CD4-positive, alpha-beta T cell treated with Interleukin-17A for 1 hour (primary cell): ENCODE measurements at regions not wholly inside any gene's neighbourhood (a gene's known extent, or its start where the extent isn't known, plus 50 kb on each side); places are given as distances from the start of the nearest gene placed in this dataset.
"Not testable (repeated sequence)": the region's sequence is repeated elsewhere in the genome, so short reads cannot be mapped to it uniquely, and the experiment has no call there.

Source experiments
- DNase-seq: peaks from one replicate; pipeline ENCODE4 v3.0.0-alpha.2; 2020

DNA sequence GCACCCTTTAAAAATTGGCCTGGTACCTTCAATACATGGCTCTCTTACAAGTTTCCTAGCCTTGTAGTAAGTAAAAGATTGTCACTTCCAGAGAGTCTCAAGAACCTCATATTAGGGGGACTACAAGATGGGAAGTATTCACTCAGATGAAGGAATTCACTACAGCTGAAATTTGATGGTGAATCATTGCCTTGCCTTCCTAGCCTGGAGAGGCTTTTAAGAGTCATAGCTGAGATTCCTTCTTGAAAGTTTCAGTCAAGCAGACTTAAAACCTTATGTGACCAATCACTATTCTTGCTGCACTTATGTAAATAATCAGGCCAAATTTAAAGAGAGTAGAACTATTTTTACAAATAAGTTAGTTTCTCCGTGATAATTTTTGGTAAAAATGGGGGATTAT lies 451.6 kb downstream of the TRHDE start:
- no peak for DNase-seq

- no peak for DNase-seq
Measured at GRCh38 chr12:72729451-72730010, 457.4 kb downstream of the TRHDE start.

DNA sequence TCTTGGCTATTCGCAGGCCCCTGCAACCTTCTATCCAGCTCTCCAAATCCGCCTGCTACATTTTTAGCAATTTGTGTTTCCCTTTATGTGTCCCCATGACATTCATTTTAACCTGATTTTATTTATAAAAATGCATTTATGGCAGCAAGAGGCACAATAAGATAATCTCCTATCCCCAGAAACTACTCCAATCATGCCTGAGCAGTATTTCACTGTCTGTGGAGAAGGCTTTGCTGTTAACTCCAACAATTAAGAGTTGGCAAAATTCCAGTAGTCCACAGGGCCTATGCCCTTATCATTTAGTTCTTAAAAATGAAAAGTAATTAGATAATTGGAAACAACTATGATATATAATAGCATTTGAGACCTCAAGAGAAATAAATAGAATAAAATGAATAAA lies 462.4 kb downstream of the TRHDE start:
- no peak for DNase-seq

DNA sequence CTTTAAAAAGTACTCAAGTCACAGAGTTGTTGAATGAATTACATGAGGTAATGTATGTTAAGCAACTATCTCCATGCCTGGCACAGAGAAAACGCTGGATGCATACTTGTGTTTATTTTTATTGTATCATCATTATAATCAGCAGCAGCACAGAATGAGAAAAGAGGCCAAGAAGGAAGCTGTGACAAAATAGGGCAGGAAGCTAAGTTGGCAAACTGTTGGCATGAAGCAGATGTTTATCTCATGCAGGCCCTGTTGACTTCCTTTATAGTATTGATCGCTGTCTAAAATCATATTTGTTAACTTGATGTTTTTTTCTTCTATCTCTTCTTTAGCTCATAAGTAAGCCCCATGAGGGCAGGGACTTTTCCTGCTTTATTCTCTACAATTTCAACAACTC lies 466.6 kb downstream of the TRHDE start:
- DNase-seq: no peak

DNA sequence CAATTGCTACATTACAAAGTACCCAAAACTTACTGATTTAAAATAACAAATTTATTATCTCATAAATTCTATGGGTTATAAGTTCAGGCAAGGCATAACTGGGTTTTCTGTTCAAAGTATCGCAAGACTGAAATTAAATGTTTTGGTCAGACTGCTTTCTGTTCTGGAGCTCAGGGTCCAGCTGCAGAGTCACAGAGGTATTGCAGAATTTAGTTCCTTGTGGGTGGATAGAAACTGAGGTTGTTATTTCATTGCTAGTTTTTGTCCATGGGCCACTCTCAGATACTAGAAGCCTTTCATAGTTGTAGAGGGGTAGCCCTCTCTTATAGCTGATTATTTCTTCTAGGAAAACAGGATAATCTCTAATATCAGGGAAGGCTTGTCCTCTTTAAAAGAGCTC lies 467.9 kb downstream of the TRHDE start:
- DNase-seq: no peak

- no peak for DNase-seq
Measured at GRCh38 chr12:72742568-72742967, 470.4 kb downstream of the TRHDE start.

GRCh38 chr12:72746048-72746447 lies 473.9 kb downstream of the TRHDE start:
- no peak for DNase-seq

- DNase-seq: no peak
Measured at GRCh38 chr12:72747111-72747849, 475.1 kb downstream of the TRHDE start.

DNA sequence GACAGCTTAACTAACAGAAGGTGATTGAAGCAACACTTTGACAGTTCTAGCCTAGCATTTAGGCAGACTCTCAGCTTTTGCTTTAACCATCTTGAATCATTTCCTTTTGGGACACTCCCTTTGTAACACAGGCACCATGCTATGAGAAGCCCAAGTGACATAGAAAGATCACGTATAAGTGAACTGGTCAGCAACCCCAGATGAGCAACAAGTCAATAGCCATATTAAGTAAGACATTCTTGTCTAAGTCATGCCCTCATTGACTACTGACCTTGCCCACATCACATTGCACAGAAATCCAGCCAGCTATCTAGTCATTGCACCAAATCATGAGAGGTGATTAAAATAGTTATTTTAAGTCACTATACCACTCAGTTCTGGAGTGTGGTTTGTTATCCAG lies 476.8 kb downstream of the TRHDE start:
- no peak for DNase-seq

DNA sequence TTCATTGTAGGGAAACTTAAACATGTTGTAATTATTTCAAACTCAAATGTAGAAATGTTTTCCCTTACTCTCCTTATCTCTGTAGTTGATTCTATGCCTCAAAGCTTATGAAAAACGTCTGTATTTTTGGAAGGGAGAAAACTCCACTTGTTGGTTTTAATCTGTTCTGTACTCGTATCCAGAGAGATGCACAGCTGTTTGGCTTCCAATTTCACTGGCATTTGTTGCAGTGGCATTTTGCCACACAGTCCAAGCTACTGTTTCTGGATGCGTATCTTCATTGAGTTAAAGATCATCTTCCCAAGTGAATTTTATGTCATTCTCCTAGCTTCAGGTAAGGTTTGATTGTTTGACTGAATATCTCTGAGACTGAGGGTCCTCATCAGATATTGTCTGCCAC lies 481.4 kb downstream of the TRHDE start:
- DNase-seq: no peak

- not testable (repeated sequence) for DNase-seq
Measured at GRCh38 chr12:72754026-72754425, 481.9 kb downstream of the TRHDE start.

GRCh38 chr12:72766517-72766916 lies 494.3 kb downstream of the TRHDE start:
- no peak for DNase-seq

- no peak for DNase-seq
Measured at GRCh38 chr12:72774023-72774422, 501.9 kb downstream of the TRHDE start.

DNA sequence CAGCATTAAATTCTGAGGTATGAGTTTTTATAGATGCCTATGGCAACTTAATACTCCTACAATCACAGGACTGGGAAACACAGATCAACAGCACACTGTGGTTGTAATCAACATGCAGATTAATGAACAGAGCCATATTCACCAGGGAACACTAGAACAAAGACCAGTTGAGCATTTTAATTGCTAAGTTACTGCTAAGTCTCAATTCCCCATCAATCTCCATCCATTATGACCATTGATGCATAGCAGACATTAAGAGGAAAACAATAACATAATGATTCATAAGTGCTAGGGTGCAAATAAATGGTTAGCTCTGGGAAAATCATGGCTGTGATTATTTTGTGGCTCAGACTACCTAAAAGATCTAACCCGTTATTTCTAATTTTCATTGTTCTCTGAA lies 505.6 kb downstream of the TRHDE start:
- no peak for DNase-seq

- DNase-seq: no peak
Measured at GRCh38 chr12:72790273-72790672, 518.1 kb downstream of the TRHDE start.

DNA sequence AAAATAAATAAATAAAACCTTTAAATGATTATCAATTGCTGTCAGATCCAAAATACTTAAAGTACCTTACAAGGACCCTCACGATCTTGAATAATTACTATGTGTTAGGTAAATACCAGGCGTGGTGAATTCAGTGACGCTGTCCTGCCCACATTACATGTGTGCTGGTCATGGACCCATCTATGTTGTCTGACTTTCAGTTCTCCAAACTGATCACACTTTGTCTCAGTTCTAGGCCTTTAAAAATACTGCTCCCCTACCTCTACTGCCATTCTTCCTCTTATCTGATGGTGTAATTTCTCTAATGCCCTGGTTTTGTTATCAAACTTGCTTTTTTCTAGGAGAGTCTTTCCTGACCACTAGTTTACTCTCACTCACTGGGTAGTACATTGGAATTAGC lies 520.7 kb downstream of the TRHDE start:
- no peak for DNase-seq

GRCh38 chr12:72793796-72794195 lies 521.6 kb downstream of the TRHDE start:
- DNase-seq: no peak

DNA sequence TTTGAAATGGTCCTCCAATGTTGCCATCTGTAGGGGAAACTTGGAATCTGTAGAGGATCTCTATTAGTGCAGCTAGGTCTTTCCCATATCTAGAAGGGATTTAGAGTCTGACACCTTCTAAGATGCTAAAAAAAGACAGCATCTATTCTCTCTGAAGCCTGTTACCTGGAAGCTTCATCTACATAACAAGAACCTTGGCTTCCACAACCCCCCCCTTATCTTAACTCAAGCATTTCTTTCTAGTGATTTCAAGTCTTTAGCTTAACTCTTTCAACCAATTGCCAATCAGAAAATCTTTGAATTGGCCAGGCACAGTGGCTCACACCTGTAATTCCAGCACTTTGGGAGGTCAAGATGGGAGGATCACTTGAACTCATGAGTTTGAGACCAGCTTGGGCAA lies 543.3 kb downstream of the TRHDE start:
- no peak for DNase-seq

DNA sequence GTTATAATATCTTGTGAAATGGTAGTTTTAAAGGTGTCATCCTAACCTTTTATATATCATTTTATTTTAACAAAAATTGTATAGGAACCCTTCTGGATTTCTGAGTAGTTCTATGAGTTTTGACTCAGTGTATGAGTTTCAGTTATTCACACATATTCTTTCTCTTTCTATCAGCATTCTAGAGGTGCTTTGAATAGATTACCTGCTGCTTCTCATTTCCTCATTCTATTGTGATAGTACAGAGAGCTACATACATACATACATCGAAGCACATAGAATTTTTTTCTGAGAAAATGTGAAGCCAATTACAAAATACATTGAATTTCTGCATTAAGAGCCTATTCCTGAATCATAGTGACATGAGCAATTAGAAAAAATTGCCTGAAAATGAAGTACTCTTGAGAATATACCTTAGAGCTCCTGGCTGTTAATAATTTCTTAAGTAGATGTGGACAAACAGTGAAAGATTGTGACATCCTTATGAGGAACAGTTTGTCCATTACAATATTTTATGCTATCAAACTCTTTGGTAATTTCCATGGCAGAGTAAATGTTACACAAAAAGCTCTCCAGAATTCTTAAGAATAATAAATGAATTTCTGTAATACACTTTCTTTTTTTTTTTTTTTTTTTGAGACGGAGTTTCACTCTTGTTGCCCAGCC lies 556.6 kb downstream of the TRHDE start:
- DNase-seq: no peak

GRCh38 chr12:72829838-72830237 lies 557.7 kb downstream of the TRHDE start:
- no peak for DNase-seq

DNA sequence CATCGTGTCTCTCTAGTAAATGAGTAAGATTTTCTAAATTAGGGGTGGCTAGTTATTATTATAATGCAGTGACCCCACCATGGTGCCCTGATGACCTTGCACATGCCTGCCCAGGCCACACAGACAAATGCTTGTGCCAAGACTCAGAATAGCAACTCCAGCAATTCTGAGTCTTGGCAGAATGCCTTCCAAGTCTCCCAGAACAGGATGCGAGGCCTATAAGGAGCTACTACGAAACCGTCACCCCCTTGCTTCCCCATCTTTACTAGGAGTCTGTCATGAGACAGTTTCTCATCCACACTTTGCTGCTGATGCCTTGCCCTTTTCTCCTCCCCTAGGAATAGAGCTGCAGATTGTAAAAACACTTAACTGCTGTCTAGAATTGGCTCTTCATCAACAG lies 559.9 kb downstream of the TRHDE start:
- DNase-seq: no peak

DNA sequence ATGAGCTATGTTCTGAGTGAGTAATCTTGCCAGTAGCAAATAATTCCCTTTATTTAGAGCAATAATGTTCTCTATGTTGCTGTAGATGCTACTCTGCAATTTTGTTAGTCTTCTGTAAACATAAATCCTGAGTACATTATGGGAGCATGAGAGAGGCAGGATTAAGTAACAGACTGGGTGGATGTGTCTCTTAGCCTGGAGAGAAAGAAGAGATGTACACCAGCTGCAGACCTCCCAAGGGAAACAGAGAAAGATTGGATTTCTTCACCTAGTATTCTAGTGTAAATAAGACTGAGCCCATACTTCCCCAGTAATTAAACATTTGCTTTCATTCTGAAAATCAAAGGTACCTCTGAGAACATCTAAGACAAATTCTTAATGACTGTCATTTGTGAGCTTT lies 564.0 kb downstream of the TRHDE start:
- no peak for DNase-seq

GRCh38 chr12:72839696-72840095 lies 567.5 kb downstream of the TRHDE start:
- DNase-seq: no peak

DNA sequence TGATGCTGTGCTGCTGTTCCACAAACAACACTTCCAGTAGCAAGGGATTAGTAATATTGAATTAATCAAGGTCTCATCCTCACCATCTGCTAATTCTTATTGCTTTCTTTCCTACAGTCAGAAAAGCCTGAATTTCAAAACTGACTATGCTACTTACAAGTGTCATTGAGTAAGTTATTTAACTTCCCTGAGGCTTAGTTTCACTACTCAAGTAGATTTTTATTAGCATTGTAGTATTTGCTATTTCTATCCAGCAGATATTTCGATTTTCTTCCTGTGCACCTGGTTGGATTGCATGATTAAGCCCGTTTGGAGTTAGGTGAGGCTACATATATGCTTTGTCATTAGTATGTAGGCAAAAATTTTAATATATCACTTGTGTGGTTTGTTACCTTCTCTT lies 591.5 kb downstream of the TRHDE start:
- no peak for DNase-seq

DNA sequence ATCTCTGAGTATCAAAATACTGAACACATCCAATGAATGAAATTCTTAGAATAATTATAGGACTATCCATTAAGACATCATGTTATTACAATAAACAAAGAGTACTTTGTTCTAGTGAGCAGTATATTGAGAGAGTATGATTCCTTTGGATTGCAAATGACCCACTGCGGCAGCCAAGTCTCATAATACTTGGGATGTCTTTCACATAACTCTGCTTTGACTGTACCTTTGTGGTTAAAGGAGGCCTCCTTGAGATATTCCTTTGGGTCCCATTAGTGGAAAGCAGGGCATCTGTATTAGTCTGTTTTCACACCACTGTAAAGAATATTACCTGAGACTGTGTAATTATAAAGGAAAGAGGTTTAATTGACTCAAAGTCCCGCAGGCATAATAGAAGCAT lies 593.8 kb downstream of the TRHDE start:
- DNase-seq: no peak
